Colonic mucosa (tissue), 4 donors: ENCODE measurements at regions not wholly inside any gene's neighbourhood (a gene's known extent, or its start where the extent isn't known, plus 50 kb on each side); places are given as distances from the start of the nearest gene placed in this dataset.
A peak's percentile ranks its signal among the peaks of the same experiment; 100 is the strongest.
"Not testable (repeated sequence)": the region's sequence is repeated elsewhere in the genome, so short reads cannot be mapped to it uniquely, and the experiment has no call there.

Experiments
- DNase-seq: peaks from one replicate; pipeline ENCODE4 v3.0.0-alpha.2; 2020
- H3K27ac ChIP-seq: fragments of 200-600 bp; one replicate; pipeline ENCODE4 v1.8.0; 2021
- H3K27me3 ChIP-seq: fragments of 200-600 bp; one replicate; pipeline ENCODE4 v1.8.0; 2021
- H3K36me3 ChIP-seq: fragments of 200-600 bp; one replicate; pipeline ENCODE4 v1.8.0; 2021
- H3K4me1 ChIP-seq: fragments of 200-600 bp; one replicate; pipeline ENCODE4 v1.8.0; 2021; ENCODE audit warnings: mild to moderate bottlenecking
- H3K4me3 ChIP-seq: fragments of 200-600 bp; one replicate; pipeline ENCODE4 v1.8.0; 2021
- H3K9ac ChIP-seq, 2 donors: one replicate each; pipeline ENCODE4 v1.7.0; 2013; ENCODE audit warnings: control low read depth in 2 of 2, low read depth in 2 of 2, low read length in 2 of 2
- H3K9me3 ChIP-seq: fragments of 200-600 bp; one replicate; pipeline ENCODE4 v1.8.0; 2021
- CTCF ChIP-seq: fragments of 200-600 bp; IDR thresholded peaks from one replicate; pipeline ENCODE4 v1.8.0; 2022; ENCODE audit warnings: antibody characterized with exemption, mild to moderate bottlenecking
- intact Hi-C: fragments of 100-400 bp; cut with DNase I; formaldehyde crosslinking; loops from one replicate; pipeline ENCODE4 v1.14.1; 2022
- donor health status: healthy.
- donor health status: DM: no; HTN: no; CAD: no.
- donor health status: DM: no; HTN: no; CAD: no.

DNA sequence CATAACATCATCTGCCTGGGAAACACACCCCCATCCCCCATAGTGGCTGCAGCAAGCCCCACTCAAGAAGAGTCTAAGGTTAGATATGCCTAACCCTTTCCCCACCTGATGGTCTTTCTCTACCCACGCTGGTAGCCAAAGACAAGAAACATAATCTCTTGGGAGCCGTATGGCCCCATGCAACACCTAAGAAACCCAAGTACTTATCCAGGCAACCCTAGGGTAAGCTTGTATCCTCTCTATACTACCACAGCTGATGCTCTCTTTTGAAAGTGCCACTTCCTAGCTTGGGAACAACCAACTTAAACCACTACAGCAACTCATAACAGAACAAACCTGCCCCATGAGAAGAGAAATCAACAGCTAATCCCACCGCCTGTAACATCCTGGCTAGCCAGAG lies 161.1 kb downstream of the MSN start:
- no peaks in the 10 kb centered on the region for H3K27me3 ChIP-seq
- TF ChIP-seq CTCF: no peak
- intact Hi-C loops: no loop called here
- no peak overlapping the region for H3K27ac ChIP-seq
- no peak overlapping the region for H3K9ac ChIP-seq
- H3K36me3 ChIP-seq: no peaks in the 10 kb centered on the region
- no peak for DNase-seq
- no peaks in the 10 kb centered on the region for H3K4me1 ChIP-seq
- no peak overlapping the region for H3K4me3 ChIP-seq
- H3K9me3 ChIP-seq: no peaks in the 10 kb centered on the region

DNA sequence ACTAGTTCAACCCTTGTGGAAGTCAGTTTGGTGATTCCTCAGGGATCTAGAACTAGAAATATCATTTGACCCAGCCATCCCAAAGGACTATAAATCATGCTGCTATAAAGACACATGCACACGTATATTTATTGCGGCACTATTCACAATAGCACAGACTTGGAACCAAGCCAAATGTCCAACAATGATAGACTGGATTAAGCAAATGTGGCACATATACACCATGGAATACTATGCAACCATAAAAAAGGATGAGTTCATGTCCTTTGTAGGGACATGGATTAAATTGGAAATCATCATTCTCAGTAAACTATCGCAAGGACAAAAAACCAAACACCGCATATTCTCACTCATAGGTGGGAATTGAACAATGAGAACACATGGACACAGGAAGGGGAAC lies 157.8 kb downstream of the MSN start:
- not testable (repeated sequence) for DNase-seq

DNA sequence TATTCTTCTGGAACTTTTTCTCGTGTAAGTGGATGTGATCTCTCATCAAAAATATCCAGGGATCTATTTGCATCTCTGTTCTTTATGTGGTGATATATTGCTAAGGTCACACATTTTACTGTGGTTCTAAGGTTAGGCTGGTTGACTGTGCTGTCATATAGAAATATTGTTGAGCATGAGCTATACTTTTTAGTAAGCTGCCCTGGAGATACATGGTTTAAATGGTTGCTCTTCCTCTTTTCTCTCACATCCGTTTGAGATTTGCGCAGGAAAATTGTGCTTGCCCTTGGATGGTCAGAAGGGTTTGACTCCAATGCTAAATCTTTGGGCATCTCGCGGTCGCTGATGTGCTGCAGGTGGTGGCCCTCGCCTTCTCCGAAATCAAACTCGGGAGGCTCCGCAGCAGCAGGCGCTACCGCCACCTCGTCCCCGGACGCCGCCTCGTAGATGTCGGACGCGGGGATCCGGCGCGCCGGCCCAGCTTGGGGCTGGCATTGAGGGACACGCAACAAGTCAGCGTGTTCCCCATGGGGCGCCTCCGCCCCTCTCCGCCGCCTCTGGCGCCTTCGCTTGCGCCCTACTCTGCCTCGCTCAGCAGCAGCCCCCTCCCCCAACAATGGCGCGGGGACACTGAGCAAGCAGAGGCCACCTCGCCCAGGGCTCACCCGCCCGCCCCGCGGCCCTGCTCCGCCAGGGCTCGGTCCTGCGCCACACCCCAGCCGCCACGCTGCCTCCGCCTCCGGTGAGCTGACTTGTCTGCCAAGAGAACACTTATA lies 154.5 kb downstream of the MSN start:
- H3K27ac ChIP-seq: no peak overlapping the region
- DNase-seq: peak; percentile 28
- peak overlapping the region; percentile 19 for H3K4me3 ChIP-seq

More for the DNA sequence above, 157.8 kb downstream of the MSN start:
- H3K27ac ChIP-seq, H3K4me3 ChIP-seq, H3K9me3 ChIP-seq, H3K36me3 ChIP-seq, H3K9ac ChIP-seq, H3K27me3 ChIP-seq, intact Hi-C loops, H3K4me1 ChIP-seq: not testable (repeated sequence)

DNA sequence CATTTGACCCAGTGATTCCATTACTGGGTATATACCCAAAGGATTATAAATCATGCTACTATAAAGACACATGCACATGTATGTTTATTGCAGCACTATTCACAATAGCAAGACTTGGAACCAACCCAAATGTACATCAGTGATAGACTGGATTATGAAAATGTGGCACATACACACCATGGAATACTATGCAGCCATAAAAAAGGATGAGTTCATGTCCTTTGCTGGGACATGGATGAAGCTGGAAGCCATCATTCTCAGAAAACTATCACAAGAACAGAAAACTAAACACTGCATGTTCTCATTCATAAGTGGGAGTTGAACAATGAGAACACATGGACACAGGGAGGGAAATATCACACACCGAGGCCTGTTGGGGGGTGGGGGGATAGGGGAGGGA lies 152.5 kb downstream of the MSN start:
- intact Hi-C loops: not testable (repeated sequence)

More for the DNA sequence above, 154.5 kb downstream of the MSN start:
- no peaks in the 10 kb centered on the region for H3K9me3 ChIP-seq
- H3K36me3 ChIP-seq: no peaks in the 10 kb centered on the region
- H3K9ac ChIP-seq: peak overlapping the region in 1 of 2 donors; percentile 47
- H3K4me1 ChIP-seq: no peaks in the 10 kb centered on the region
- no peak for TF ChIP-seq CTCF
- peaks cover 8% of the 10 kb centered on the region for H3K27me3 ChIP-seq
- intact Hi-C loops: no loop called here

GRCh38 chrX:65813245-65813644 lies 145.8 kb downstream of the MSN start:
- no peaks in the 10 kb centered on the region for H3K4me1 ChIP-seq
- H3K9ac ChIP-seq: no peak overlapping the region
- no peak for TF ChIP-seq CTCF
- DNase-seq: no peak
- H3K4me3 ChIP-seq: no peak overlapping the region
- H3K27me3 ChIP-seq: no peaks in the 10 kb centered on the region
- no peaks in the 10 kb centered on the region for H3K9me3 ChIP-seq
- no peak overlapping the region for H3K27ac ChIP-seq
- intact Hi-C loops: no loop called here
- H3K36me3 ChIP-seq: no peaks in the 10 kb centered on the region

More for the DNA sequence above, 152.5 kb downstream of the MSN start:
- H3K4me1 ChIP-seq, H3K27me3 ChIP-seq, DNase-seq, H3K36me3 ChIP-seq, H3K9me3 ChIP-seq, H3K9ac ChIP-seq, H3K27ac ChIP-seq, H3K4me3 ChIP-seq: not testable (repeated sequence)

- intact Hi-C loops: no loop called here
- Histone ChIP-seq H3K27me3 (no peaks in the 10 kb centered on the region), H3K9ac (no peak overlapping the region), H3K36me3 (no peaks in the 10 kb centered on the region), H3K9me3 (no peaks in the 10 kb centered on the region), H3K27ac (no peak overlapping the region), H3K4me3 (no peak overlapping the region), H3K4me1 (no peaks in the 10 kb centered on the region)
- no peak for DNase-seq
- TF ChIP-seq CTCF: no peak
Measured at GRCh38 chrX:65811558-65812228, 144.2 kb downstream of the MSN start.
